HEK293 (cell line): ENCODE measurements at regions not wholly inside any gene's neighbourhood (a gene's known extent, or its start where the extent isn't known, plus 50 kb on each side); places are given as distances from the start of the nearest gene placed in this dataset.

Experiments
- CTCF ChIA-PET: fragments of 350-600 bp; formaldehyde crosslinking; extraction: SDS; loops from one replicate; lab custom pipeline; 2021; ENCODE audit warnings: antibody characterized with exemption; lab: Yijun Ruan, JAX
- POLR2A ChIA-PET: fragments of 300-600 bp; formaldehyde crosslinking; extraction: SDS; loops from one replicate; lab custom pipeline; 2020; ENCODE audit warnings: antibody characterized with exemption, inconsistent platforms; lab: Yijun Ruan, JAX
- H3K27ac ChIP-seq: fragments of 200-500 bp; sonication (Bioruptor generic); 2 replicates; pipeline ENCODE4 v1.5.1; 2014; ENCODE audit warnings: low read depth, low read length, control low read depth, inconsistent platforms; ENCODE audit errors: extremely low read depth
- H3K36me3 ChIP-seq, 2 experiments: fragments of 200-500 bp in 1 of 2; sonication (Bioruptor generic) in 1 of 2; 1 replicate in 1 of 2; 2 replicates in 1 of 2; pipeline ENCODE4 v1.5.1; 2014 to 2017; ENCODE audit warnings: inconsistent platforms in 2 of 2, low read length in 2 of 2; ENCODE audit not compliant: control insufficient read depth in 2 of 2, insufficient read depth in 1 of 2
- H3K4me1 ChIP-seq: fragments of 200-500 bp; sonication (Bioruptor generic); 2 replicates; pipeline ENCODE4 v1.5.1; 2014; ENCODE audit warnings: mild to moderate bottlenecking, low read length, inconsistent platforms; ENCODE audit not compliant: control insufficient read depth, insufficient read depth
- H3K4me3 ChIP-seq: 2 replicates; pipeline ENCODE4 v1.5.1; 2011; ENCODE audit warnings: low read depth, mild to moderate bottlenecking, control low read depth, low read length, moderate library complexity
- H3K9me3 ChIP-seq: fragments of 200-500 bp; sonication (Bioruptor generic); 2 replicates; pipeline ENCODE4 v1.5.1; 2014; ENCODE audit warnings: low read depth, low read length, inconsistent platforms; ENCODE audit not compliant: control insufficient read depth, insufficient read depth
- GLIS1 ChIP-seq: fragments of 450-650 bp; formaldehyde crosslinking; IDR thresholded peaks from 2 replicates; pipeline ENCODE4 v1.5.1; 2016; ENCODE audit warnings: missing biosample characterization, missing genetic modification characterization
- HOXA7 ChIP-seq: sonication (generic); formaldehyde crosslinking; IDR thresholded peaks from 2 replicates; pipeline ENCODE4 v1.8.1; 2022; ENCODE audit warnings: missing genetic modification reagents, borderline replicate concordance
- HOXD13 ChIP-seq: sonication (generic); formaldehyde crosslinking; IDR thresholded peaks from 2 replicates; pipeline ENCODE4 v1.8.0; 2022; ENCODE audit warnings: missing genetic modification reagents, borderline replicate concordance
- KLF10 ChIP-seq: fragments of 450-650 bp; IDR thresholded peaks from 2 replicates; pipeline ENCODE4 v1.5.1; 2018; ENCODE audit warnings: missing biosample characterization, mild to moderate bottlenecking, missing genetic modification characterization
- SALL2 ChIP-seq: fragments of 450-650 bp; formaldehyde crosslinking; IDR thresholded peaks from 2 replicates; pipeline ENCODE4 v1.5.0; 2017; ENCODE audit warnings: missing biosample characterization, mild to moderate bottlenecking, missing genetic modification characterization, borderline replicate concordance
- SP7 ChIP-seq: fragments of 450-650 bp; formaldehyde crosslinking; IDR thresholded peaks from 2 replicates; pipeline ENCODE4 v1.5.1; 2016; ENCODE audit warnings: missing biosample characterization, missing genetic modification characterization
- TCF7L2 ChIP-seq: IDR thresholded peaks from 2 replicates; pipeline ENCODE4 v1.6.1; 2011; ENCODE audit warnings: low read depth, mild to moderate bottlenecking, inconsistent platforms, low read length, moderate library complexity, borderline replicate concordance
- TRIM28 ChIP-seq: IDR thresholded peaks from 2 replicates; pipeline ENCODE4 v1.6.1; 2011; ENCODE audit warnings: low read length, control low read depth, borderline replicate concordance
- WT1 ChIP-seq: fragments of 450-650 bp; formaldehyde crosslinking; IDR thresholded peaks from 2 replicates; pipeline ENCODE4 v1.5.1; 2016; ENCODE audit warnings: missing biosample characterization, missing genetic modification characterization
- ZNF10 ChIP-seq: fragments of 450-650 bp; formaldehyde crosslinking; IDR thresholded peaks from 2 replicates; pipeline ENCODE4 v1.5.1; 2017; ENCODE audit warnings: missing biosample characterization, missing genetic modification characterization
- ZNF2 ChIP-seq: fragments of 450-650 bp; formaldehyde crosslinking; IDR thresholded peaks from 2 replicates; pipeline ENCODE4 v1.5.1; 2016; ENCODE audit warnings: missing biosample characterization, missing genetic modification characterization
- ZNF211 ChIP-seq: fragments of 450-650 bp; formaldehyde crosslinking; IDR thresholded peaks from 2 replicates; pipeline ENCODE4 v1.5.1; 2016; ENCODE audit warnings: low read depth, missing biosample characterization, missing genetic modification characterization
- ZNF292 ChIP-seq: fragments of 450-650 bp; formaldehyde crosslinking; IDR thresholded peaks from 2 replicates; pipeline ENCODE4 v1.5.1; 2016; ENCODE audit warnings: low read depth, missing biosample characterization, missing genetic modification characterization, borderline replicate concordance
- ZNF350 ChIP-seq: fragments of 450-650 bp; formaldehyde crosslinking; IDR thresholded peaks from 2 replicates; pipeline ENCODE4 v1.5.0; 2017; ENCODE audit warnings: missing biosample characterization, mild to moderate bottlenecking, missing genetic modification characterization
- ZNF433 ChIP-seq: fragments of 450-650 bp; formaldehyde crosslinking; IDR thresholded peaks from 2 replicates; pipeline ENCODE4 v1.5.1; 2016; ENCODE audit warnings: missing biosample characterization, missing genetic modification characterization, low read depth
- ZNF549 ChIP-seq: fragments of 450-650 bp; IDR thresholded peaks from 2 replicates; pipeline ENCODE4 v1.5.1; 2018; ENCODE audit warnings: missing biosample characterization, missing genetic modification characterization, mild to moderate bottlenecking, inconsistent platforms, moderate library complexity
- ZNF670 ChIP-seq: fragments of 450-650 bp; formaldehyde crosslinking; IDR thresholded peaks from 2 replicates; pipeline ENCODE4 v1.5.1; 2016; ENCODE audit warnings: missing biosample characterization, missing genetic modification characterization, low read depth
- ZNF791 ChIP-seq: fragments of 450-650 bp; formaldehyde crosslinking; IDR thresholded peaks from 2 replicates; pipeline ENCODE4 v1.5.1; 2016; ENCODE audit warnings: missing biosample characterization, missing genetic modification characterization
- ZNF843 ChIP-seq: fragments of 450-650 bp; formaldehyde crosslinking; IDR thresholded peaks from 2 replicates; pipeline ENCODE4 v1.5.1; 2016; ENCODE audit warnings: missing biosample characterization, missing genetic modification characterization
- ZSCAN23 ChIP-seq: fragments of 450-650 bp; formaldehyde crosslinking; IDR thresholded peaks from 2 replicates; pipeline ENCODE4 v1.5.1; 2016; ENCODE audit warnings: missing biosample characterization, missing genetic modification characterization
- TF ChIP-seq, protein P1 (sequence below): fragments of 450-650 bp; formaldehyde crosslinking; IDR thresholded peaks from 2 replicates; pipeline ENCODE4 v1.5.1; 2016; ENCODE audit warnings: missing biosample characterization, missing genetic modification characterization
- TF ChIP-seq, protein P2 (sequence below): fragments of 450-650 bp; formaldehyde crosslinking; IDR thresholded peaks from 2 replicates; pipeline ENCODE4; 2016; ENCODE audit warnings: missing biosample characterization, missing genetic modification characterization
- TF ChIP-seq, protein P3 (sequence below): fragments of 450-650 bp; formaldehyde crosslinking; IDR thresholded peaks from 2 replicates; pipeline ENCODE4 v1.5.1; 2016; ENCODE audit warnings: missing biosample characterization, missing genetic modification characterization
- TF ChIP-seq, protein P4 (sequence below): fragments of 450-650 bp; formaldehyde crosslinking; IDR thresholded peaks from 2 replicates; pipeline ENCODE4 v1.5.1; 2017; ENCODE audit warnings: missing biosample characterization, missing genetic modification characterization
- TF ChIP-seq, protein P5 (sequence below): IDR thresholded peaks from 2 replicates; pipeline ENCODE4 v1.6.1; 2011; ENCODE audit warnings: mild to moderate bottlenecking, low read depth, low read length, borderline replicate concordance
- TF ChIP-seq, protein P6 (sequence below): fragments of 450-650 bp; formaldehyde crosslinking; IDR thresholded peaks from 2 replicates; pipeline ENCODE4 v1.5.1; 2017; ENCODE audit warnings: missing biosample characterization, missing genetic modification characterization

DNA sequence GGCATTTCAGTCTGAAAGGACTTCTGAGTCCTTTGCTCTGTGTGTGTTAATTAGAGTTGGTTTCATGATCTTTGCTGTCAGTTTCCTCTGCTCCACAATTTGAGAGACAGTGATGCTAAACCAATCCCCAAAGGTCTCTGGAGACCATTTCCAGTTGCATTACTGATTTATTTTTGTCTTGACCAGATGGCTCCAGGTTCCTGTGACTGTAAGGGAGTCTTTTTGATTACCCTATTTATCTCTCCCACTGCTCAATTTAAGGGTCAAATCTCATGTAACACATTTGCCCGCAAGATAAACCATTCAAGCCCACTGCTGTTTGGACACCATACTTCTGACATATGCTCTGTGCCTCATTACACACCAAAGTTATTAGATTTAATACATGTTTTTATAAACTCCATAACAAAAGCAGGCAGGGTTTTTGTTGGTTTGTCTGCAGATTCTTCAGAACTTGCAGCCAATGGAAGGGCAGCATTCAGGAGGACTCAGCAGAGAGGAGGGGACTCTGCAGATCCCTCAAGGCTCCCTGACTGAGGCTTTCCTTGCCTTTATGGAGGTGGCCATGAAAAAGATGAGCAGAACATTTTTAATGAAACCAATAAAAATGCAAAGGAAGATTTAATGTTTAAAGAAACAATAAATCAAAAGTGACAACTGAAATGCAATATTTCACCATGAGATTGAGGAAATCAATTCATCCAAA lies 889.3 kb upstream of the CELF4 start:
- CTCF ChIA-PET, result no interaction called here
- TF ChIP-seq ZNF670 (no peak), HOXD13 (CRISPR knock-in tag) (no peak), ZNF350 (tag by site-specific recombination) (no peak), ZNF791 (tag by site-specific recombination) (no peak), ZNF549 (tag by site-specific recombination) (no peak), ZNF292 (no peak), ZNF10 (no peak), WT1 (tag by site-specific recombination) (no peak), GLIS1 (tag by site-specific recombination) (no peak), ZNF211 (no peak), SP7 (tag by site-specific recombination) (no peak), ZNF843 (tag by site-specific recombination) (no peak)
- TF ChIP-seq, protein P1, sequence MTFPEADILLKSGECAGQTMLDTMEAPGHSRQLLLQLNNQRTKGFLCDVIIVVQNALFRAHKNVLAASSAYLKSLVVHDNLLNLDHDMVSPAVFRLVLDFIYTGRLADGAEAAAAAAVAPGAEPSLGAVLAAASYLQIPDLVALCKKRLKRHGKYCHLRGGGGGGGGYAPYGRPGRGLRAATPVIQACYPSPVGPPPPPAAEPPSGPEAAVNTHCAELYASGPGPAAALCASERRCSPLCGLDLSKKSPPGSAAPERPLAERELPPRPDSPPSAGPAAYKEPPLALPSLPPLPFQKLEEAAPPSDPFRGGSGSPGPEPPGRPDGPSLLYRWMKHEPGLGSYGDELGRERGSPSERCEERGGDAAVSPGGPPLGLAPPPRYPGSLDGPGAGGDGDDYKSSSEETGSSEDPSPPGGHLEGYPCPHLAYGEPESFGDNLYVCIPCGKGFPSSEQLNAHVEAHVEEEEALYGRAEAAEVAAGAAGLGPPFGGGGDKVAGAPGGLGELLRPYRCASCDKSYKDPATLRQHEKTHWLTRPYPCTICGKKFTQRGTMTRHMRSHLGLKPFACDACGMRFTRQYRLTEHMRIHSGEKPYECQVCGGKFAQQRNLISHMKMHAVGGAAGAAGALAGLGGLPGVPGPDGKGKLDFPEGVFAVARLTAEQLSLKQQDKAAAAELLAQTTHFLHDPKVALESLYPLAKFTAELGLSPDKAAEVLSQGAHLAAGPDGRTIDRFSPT (tag by site-specific recombination), result no peak
- TF ChIP-seq, protein P2, sequence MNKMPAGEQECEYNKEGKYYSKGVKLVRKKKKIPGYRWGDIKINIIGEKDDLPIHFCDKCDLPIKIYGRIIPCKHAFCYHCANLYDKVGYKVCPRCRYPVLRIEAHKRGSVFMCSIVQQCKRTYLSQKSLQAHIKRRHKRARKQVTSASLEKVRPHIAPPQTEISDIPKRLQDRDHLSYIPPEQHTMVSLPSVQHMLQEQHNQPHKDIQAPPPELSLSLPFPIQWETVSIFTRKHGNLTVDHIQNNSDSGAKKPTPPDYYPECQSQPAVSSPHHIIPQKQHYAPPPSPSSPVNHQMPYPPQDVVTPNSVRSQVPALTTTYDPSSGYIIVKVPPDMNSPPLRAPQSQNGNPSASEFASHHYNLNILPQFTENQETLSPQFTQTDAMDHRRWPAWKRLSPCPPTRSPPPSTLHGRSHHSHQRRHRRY (tag by site-specific recombination), result no peak
- TF ChIP-seq, protein P3, sequence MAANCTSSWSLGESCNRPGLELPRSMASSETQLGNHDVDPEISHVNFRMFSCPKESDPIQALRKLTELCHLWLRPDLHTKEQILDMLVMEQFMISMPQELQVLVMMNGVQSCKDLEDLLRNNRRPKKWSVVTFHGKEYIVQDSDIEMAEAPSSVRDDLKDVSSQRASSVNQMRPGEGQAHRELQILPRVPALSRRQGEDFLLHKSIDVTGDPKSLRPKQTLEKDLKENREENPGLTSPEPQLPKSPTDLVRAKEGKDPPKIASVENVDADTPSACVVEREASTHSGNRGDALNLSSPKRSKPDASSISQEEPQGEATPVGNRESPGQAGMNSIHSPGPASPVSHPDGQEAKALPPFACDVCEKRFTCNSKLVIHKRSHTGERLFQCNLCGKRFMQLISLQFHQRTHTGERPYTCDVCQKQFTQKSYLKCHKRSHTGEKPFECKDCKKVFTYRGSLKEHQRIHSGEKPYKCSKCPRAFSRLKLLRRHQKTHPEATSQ (tag by site-specific recombination), result no peak
- TF ChIP-seq, protein P4, sequence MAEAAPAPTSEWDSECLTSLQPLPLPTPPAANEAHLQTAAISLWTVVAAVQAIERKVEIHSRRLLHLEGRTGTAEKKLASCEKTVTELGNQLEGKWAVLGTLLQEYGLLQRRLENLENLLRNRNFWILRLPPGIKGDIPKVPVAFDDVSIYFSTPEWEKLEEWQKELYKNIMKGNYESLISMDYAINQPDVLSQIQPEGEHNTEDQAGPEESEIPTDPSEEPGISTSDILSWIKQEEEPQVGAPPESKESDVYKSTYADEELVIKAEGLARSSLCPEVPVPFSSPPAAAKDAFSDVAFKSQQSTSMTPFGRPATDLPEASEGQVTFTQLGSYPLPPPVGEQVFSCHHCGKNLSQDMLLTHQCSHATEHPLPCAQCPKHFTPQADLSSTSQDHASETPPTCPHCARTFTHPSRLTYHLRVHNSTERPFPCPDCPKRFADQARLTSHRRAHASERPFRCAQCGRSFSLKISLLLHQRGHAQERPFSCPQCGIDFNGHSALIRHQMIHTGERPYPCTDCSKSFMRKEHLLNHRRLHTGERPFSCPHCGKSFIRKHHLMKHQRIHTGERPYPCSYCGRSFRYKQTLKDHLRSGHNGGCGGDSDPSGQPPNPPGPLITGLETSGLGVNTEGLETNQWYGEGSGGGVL, result no peak

DNA sequence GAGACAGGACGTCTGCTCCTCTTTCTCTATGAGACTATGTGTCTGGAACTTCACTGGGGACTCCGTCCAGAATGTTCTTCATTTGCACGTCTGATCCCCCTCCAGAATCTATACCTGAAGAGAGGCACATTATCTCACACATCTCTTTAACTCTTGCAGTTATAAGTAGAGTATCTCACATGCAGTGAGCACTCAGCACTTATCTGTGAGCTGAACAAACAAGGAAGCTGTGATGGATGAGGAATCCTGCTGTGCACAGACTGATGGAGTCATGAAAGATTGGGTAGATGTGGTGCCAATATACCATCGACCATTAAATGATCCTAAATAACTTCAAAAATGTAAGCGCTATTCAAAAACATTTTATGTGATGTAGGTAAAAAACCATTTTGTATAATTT lies 888.3 kb upstream of the CELF4 start:
- CTCF ChIA-PET, result no interaction called here
- Histone ChIP-seq H3K9me3 (no peaks in the 10 kb centered on the region), H3K36me3 (no peaks in the 10 kb centered on the region), H3K4me3 (no peak overlapping the region), H3K4me1 (no peaks in the 10 kb centered on the region), H3K27ac (no peak overlapping the region)
- POLR2A ChIA-PET, result no interaction called here
- TF ChIP-seq HOXA7 (CRISPR knock-in tag) (no peak), ZNF433 (tag by site-specific recombination) (no peak), SALL2 (tag by site-specific recombination) (no peak), TRIM28 (peak; percentile 91), ZNF2 (tag by site-specific recombination) (no peak), TCF7L2 (peak; percentile 53; the same call in 1 of the 2 replicates), KLF10 (tag by site-specific recombination) (no peak), ZSCAN23 (no peak)
- TF ChIP-seq, protein P5, sequence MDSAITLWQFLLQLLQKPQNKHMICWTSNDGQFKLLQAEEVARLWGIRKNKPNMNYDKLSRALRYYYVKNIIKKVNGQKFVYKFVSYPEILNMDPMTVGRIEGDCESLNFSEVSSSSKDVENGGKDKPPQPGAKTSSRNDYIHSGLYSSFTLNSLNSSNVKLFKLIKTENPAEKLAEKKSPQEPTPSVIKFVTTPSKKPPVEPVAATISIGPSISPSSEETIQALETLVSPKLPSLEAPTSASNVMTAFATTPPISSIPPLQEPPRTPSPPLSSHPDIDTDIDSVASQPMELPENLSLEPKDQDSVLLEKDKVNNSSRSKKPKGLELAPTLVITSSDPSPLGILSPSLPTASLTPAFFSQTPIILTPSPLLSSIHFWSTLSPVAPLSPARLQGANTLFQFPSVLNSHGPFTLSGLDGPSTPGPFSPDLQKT, result no peak
- TF ChIP-seq, protein P6, sequence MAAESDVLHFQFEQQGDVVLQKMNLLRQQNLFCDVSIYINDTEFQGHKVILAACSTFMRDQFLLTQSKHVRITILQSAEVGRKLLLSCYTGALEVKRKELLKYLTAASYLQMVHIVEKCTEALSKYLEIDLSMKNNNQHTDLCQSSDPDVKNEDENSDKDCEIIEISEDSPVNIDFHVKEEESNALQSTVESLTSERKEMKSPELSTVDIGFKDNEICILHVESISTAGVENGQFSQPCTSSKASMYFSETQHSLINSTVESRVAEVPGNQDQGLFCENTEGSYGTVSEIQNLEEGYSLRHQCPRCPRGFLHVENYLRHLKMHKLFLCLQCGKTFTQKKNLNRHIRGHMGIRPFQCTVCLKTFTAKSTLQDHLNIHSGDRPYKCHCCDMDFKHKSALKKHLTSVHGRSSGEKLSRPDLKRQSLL, result no peak

More for the DNA sequence above, 889.3 kb upstream of the CELF4 start:
- no peaks in the 10 kb centered on the region for H3K9me3 ChIP-seq
- H3K4me3 ChIP-seq, result no peak overlapping the region
- POLR2A ChIA-PET, result no interaction called here
- no peak overlapping the region for H3K27ac ChIP-seq
- H3K36me3 ChIP-seq, result no peaks in the 10 kb centered on the region
- H3K4me1 ChIP-seq, result no peaks in the 10 kb centered on the region
